Upper lobe of left lung (tissue), 6 donors: ENCODE measurements at regions not wholly inside any gene's neighbourhood (a gene's known extent, or its start where the extent isn't known, plus 50 kb on each side); places are given as distances from the start of the nearest gene placed in this dataset.
"Not testable (repeated sequence)": the region's sequence is repeated elsewhere in the genome, so short reads cannot be mapped to it uniquely, and the experiment has no call there.

Source experiments
- ATAC-seq, 2 donors: fragments of 200-7000 bp; cut with Tn5 transposase; one replicate each; pipeline ENCODE4 v1.9.1; 2022; ENCODE audit warnings: mild to moderate bottlenecking in 2 of 2, moderate library complexity in 2 of 2; ENCODE audit not compliant: low FRiP score in 2 of 2
- DNase-seq, 2 donors: peaks; one replicate each; pipeline ENCODE4 v3.0.0-alpha.2; 2019 to 2020
- H3K27ac ChIP-seq, 4 donors: fragments of 200-600 bp; sonication (generic); one replicate each; pipeline ENCODE4 v1.5.1; 2016 to 2019
- H3K27me3 ChIP-seq, 4 donors: fragments of 200-600 bp; sonication (generic); one replicate each; pipeline ENCODE4 v1.5.1; 2017 to 2019
- H3K36me3 ChIP-seq, 4 donors: fragments of 200-600 bp; sonication (generic); one replicate each; pipeline ENCODE4 v1.5.1; 2016 to 2019
- H3K4me1 ChIP-seq, 4 donors: fragments of 200-600 bp; sonication (generic); one replicate each; pipeline ENCODE4 v1.5.1; 2018 to 2019
- H3K4me3 ChIP-seq, 4 donors: fragments of 200-600 bp; sonication (generic); one replicate each; pipeline ENCODE4 v1.5.1; 2017 to 2019; ENCODE audit warnings: mild to moderate bottlenecking in 2 of 4, moderate library complexity in 1 of 4
- H3K9me3 ChIP-seq, 4 donors: fragments of 200-600 bp; sonication (generic); one replicate each; pipeline ENCODE4 v1.5.1; 2018 to 2019
- EP300 ChIP-seq, 4 donors: sonication (generic); formaldehyde crosslinking; IDR thresholded peaks; one replicate each; pipeline ENCODE4 v1.5.1; 2017; ENCODE audit warnings: antibody characterized with exemption in 4 of 4, control low read depth in 2 of 4
- POLR2A ChIP-seq, 4 donors: fragments of 450-650 bp; IDR thresholded peaks; one replicate each; pipeline ENCODE4 v1.5.1; 2016 to 2017; ENCODE audit warnings: antibody characterized with exemption in 4 of 4, mild to moderate bottlenecking in 2 of 4
- POLR2AphosphoS5 ChIP-seq, 2 donors: sonication (generic); formaldehyde crosslinking; IDR thresholded peaks; one replicate each; pipeline ENCODE4 v1.5.1; 2017; ENCODE audit warnings: antibody characterized with exemption in 2 of 2
- WGBS, 2 donors: methylation state at CpG; one replicate each; pipeline ENCODE4 v1.1.5; 2017 to 2018; 5-methylcytosine and 5-hydroxymethylcytosine counted together
- TF ChIP-seq, protein P1 (sequence below), 6 experiments: fragments of 450-650 bp in 4 of 6; fragments of 200-600 bp in 2 of 6; sonication (generic) in 2 of 6; IDR thresholded peaks; one replicate each; pipeline ENCODE4 v1.5.1; 2016 to 2019; ENCODE audit warnings: antibody characterized with exemption in 6 of 6
- donor health status: DM: no; HTN: no; CAD: no; lungs with moderate emphysema.
- donor health status: DM: no; HTN: yes; CAD: no; lungs with severe emphysema.

DNA sequence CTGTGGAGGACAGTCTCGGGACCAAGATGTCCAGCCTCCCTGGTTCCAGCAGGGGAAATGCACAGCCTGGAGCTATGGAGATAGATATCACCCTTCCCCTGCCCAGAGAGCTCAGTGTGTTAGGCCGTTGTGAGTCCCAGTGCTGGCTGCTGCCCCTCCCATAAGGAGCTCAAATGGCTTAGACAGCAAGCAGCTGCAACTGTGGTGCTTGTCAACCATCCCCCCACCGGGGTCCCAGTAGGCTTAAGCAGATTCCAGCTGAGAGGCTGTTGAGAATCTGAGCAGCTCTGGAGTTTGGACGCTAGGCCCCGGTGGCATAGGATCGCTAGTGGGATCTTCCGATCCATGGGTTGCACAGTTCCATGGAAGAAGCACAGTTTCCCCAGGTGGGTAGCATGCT lies 181.8 kb upstream of the POF1B start:
- Histone ChIP-seq H3K4me3 (no peak overlapping the region), H3K4me1 (no peaks in the 10 kb centered on the region), H3K36me3 (no peaks in the 10 kb centered on the region), H3K27me3 (no peaks in the 10 kb centered on the region), H3K27ac (no peak overlapping the region), H3K9me3 (no peaks in the 10 kb centered on the region)
- 81% methylated on average over 7 of the region's 7 CpGs; no CpG with 5 or more reads in 1 of the 2 donors for WGBS, 2 donors
- DNase-seq (no peak), ATAC-seq (no peak)
- TF ChIP-seq, protein P1, sequence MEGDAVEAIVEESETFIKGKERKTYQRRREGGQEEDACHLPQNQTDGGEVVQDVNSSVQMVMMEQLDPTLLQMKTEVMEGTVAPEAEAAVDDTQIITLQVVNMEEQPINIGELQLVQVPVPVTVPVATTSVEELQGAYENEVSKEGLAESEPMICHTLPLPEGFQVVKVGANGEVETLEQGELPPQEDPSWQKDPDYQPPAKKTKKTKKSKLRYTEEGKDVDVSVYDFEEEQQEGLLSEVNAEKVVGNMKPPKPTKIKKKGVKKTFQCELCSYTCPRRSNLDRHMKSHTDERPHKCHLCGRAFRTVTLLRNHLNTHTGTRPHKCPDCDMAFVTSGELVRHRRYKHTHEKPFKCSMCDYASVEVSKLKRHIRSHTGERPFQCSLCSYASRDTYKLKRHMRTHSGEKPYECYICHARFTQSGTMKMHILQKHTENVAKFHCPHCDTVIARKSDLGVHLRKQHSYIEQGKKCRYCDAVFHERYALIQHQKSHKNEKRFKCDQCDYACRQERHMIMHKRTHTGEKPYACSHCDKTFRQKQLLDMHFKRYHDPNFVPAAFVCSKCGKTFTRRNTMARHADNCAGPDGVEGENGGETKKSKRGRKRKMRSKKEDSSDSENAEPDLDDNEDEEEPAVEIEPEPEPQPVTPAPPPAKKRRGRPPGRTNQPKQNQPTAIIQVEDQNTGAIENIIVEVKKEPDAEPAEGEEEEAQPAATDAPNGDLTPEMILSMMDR (IDR thresholded peaks at IDR 0.05): no peak
- no peak for TF ChIP-seq POLR2AphosphoS5 (IDR thresholded peaks at IDR 0.05)
- no peak for TF ChIP-seq POLR2A (IDR thresholded peaks at IDR 0.05)
- TF ChIP-seq EP300 (IDR thresholded peaks at IDR 0.05): no peak

DNA sequence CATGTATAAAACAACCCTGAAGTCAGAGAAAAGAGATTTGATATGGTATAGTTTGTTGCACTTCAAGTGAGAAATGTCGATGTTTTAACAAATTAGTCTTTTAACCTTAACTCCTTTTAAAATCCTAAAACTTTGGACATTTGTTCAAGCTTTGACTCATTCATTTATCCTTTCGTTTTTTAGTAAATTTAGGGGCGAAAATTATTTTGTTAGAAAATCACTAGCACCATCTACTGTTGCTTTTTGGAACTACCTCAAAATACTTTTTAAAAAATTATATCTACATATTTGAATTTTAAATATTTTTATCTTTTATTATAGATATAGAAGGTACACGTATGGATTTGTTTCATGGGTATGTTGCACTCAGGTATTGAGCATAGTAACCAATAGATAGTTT lies 165.1 kb upstream of the POF1B start:
- TF ChIP-seq, protein P1 (IDR thresholded peaks at IDR 0.05): peak in 2 of 6 experiments; percentile 20 to 28
- TF ChIP-seq POLR2AphosphoS5 (IDR thresholded peaks at IDR 0.05) (no peak), EP300 (IDR thresholded peaks at IDR 0.05) (no peak)
- H3K9me3 ChIP-seq: no peaks in the 10 kb centered on the region
- no peaks in the 10 kb centered on the region for H3K27me3 ChIP-seq
- no peak overlapping the region for H3K27ac ChIP-seq
- no peaks in the 10 kb centered on the region for H3K4me1 ChIP-seq
- 8% methylated on average over 4 of the region's 4 CpGs for WGBS, 2 donors
- ATAC-seq (no peak), DNase-seq (no peak)
- H3K4me3 ChIP-seq: no peak overlapping the region
- H3K36me3 ChIP-seq: no peaks in the 10 kb centered on the region

DNA sequence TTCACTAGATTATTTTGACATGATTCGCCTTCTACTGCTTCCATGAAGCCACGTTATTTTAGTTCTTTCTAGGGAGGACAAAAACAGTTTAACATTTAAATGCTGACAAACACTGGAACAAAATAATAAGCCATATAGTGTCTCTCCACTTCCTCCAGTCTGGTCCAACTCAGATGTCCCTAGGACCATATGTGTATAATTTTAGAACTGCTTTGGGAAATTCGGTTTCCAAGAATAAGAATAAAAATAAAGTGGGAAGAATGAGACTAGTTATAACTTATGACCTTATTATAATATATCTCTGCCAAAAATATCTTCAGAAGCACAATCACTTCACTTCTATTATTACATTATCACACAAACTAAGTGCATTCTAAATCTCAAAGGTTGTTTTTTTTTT lies 164.4 kb upstream of the POF1B start:
- ATAC-seq (no peak), DNase-seq (no peak)
- no peaks in the 10 kb centered on the region for H3K4me1 ChIP-seq
- H3K9me3 ChIP-seq: no peaks in the 10 kb centered on the region
- H3K27ac ChIP-seq: no peak overlapping the region
- H3K36me3 ChIP-seq: no peaks in the 10 kb centered on the region
- TF ChIP-seq POLR2AphosphoS5 (IDR thresholded peaks at IDR 0.05) (no peak), EP300 (IDR thresholded peaks at IDR 0.05) (no peak), POLR2A (IDR thresholded peaks at IDR 0.05) (no peak)
- TF ChIP-seq, protein P1 (IDR thresholded peaks at IDR 0.05): no peak
- no peak overlapping the region for H3K4me3 ChIP-seq
- 72 to 80% methylated on average over 3 of the region's 3 CpGs for WGBS, 2 donors
- H3K27me3 ChIP-seq: no peaks in the 10 kb centered on the region

DNA sequence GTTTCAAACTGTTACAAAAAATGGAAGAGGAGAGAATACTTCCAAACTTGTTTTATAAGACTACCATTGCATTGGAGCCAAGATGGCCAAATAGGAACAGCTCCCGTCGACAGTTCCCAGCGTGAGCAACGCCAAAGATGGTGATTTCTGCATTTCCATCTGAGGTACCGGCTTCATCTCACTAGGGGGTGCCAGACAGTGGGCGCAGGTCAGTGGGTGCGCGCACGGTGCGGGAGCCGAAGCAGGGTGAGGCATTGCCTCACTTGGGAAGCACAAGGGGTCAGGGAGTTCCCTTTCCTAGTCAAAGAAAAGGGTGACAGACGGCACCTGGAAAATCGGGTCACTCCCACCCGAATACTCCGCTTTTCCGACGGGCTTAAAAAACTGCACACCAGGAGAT lies 149.7 kb upstream of the POF1B start:
- not testable (repeated sequence) for H3K36me3 ChIP-seq, H3K27ac ChIP-seq, H3K4me1 ChIP-seq, ATAC-seq, H3K4me3 ChIP-seq, H3K9me3 ChIP-seq, H3K27me3 ChIP-seq
- peak in 1 of 2 donors; percentile 13 for DNase-seq
- 77 to 95% methylated on average over 17 of the region's 17 CpGs for WGBS, 2 donors

DNA sequence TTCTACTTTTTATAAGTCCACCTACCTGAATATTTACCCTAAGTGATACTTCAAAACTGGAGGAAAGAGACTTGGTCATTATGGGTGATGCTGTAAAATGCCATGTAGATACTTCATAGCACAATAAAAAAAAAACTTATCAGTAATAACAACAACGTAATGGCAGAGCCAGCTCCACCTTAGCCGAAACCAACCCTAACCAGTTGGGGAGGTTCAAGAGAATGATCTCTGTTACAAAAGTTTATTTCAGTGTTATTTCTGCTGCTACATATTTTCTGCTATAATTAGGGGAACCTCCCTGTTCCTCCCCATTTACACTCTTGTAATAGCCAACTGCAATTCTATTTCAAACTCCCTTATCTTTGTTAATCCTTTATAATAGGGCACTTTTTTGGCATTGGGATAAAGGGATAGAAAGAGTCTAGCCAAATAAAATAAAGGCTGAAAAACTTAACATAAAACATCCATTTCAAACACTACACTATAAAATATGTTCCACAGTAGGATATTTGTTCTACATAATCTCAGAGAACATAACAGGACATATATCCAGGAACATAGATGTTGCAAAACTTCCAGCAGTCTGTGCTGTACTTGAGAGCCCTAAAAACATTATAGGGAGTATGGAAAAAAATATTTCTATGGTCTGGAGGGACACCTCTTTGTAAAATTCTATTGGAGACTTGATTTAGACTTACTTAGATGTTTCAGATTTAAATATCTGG lies 138.7 kb upstream of the POF1B start:
- 71 to 82% methylated on average over 2 of the region's 2 CpGs for WGBS, 2 donors
- no peak for DNase-seq
- H3K9me3 ChIP-seq: no peaks in the 10 kb centered on the region
- TF ChIP-seq POLR2A (IDR thresholded peaks at IDR 0.05) (no peak), EP300 (IDR thresholded peaks at IDR 0.05) (no peak), POLR2AphosphoS5 (IDR thresholded peaks at IDR 0.05) (no peak)
- TF ChIP-seq, protein P1 (IDR thresholded peaks at IDR 0.05): no peak
- no peak overlapping the region for H3K4me3 ChIP-seq
- H3K36me3 ChIP-seq: no peaks in the 10 kb centered on the region
- no peaks in the 10 kb centered on the region for H3K27me3 ChIP-seq
- ATAC-seq: no peak
- H3K4me1 ChIP-seq: no peaks in the 10 kb centered on the region
- no peak overlapping the region for H3K27ac ChIP-seq
